Loucy (cell line): ENCODE measurements at regions not wholly inside any gene's neighbourhood (a gene's known extent, or its start where the extent isn't known, plus 50 kb on each side); places are given as distances from the start of the nearest gene placed in this dataset.

ENCODE experiments used
- H2AFZ ChIP-seq: fragments of 200-600 bp; sonication (generic); 2 replicates; pipeline ENCODE4 v1.6.0; 2016; ENCODE audit warnings: antibody characterized with exemption, mild to moderate bottlenecking, low read length, moderate library complexity
- H3F3A ChIP-seq: fragments of 200-600 bp; 2 replicates; pipeline ENCODE4 v1.6.0; 2016; ENCODE audit warnings: antibody characterized with exemption, low read depth, mild to moderate bottlenecking
- H3K27me3 ChIP-seq: fragments of 200-600 bp; sonication (generic); 2 replicates; pipeline ENCODE4 v1.6.1; 2014; ENCODE audit warnings: low read length, mild to moderate bottlenecking; ENCODE audit not compliant: insufficient read depth, poor library complexity, severe bottlenecking
- H3K36me3 ChIP-seq: fragments of 200-600 bp; sonication (generic); 2 replicates; pipeline ENCODE4 v1.6.1; 2016; ENCODE audit warnings: low read length; ENCODE audit not compliant: insufficient read depth
- H3K4me1 ChIP-seq: fragments of 200-600 bp; sonication (generic); 2 replicates; pipeline ENCODE4 v1.5.1; 2014; ENCODE audit warnings: low read length, mild to moderate bottlenecking; ENCODE audit not compliant: insufficient read depth, poor library complexity, severe bottlenecking
- H3K4me2 ChIP-seq: fragments of 200-600 bp; sonication (generic); 2 replicates; pipeline ENCODE4 v1.6.0; 2014; ENCODE audit warnings: antibody characterized with exemption, low read length, low read depth, mild to moderate bottlenecking; ENCODE audit not compliant: poor library complexity, severe bottlenecking
- H3K4me3 ChIP-seq: fragments of 200-600 bp; sonication (generic); 2 replicates; pipeline ENCODE4 v1.5.1; 2014; ENCODE audit warnings: low read length, mild to moderate bottlenecking, mixed read lengths; ENCODE audit not compliant: poor library complexity, severe bottlenecking
- H3K79me2 ChIP-seq: fragments of 200-600 bp; sonication (generic); 2 replicates; pipeline ENCODE4 v1.6.1; 2014; ENCODE audit warnings: low read length; ENCODE audit not compliant: insufficient read depth
- H3K9ac ChIP-seq: fragments of 200-600 bp; sonication (generic); 2 replicates; pipeline ENCODE4 v1.6.0; 2014; ENCODE audit warnings: mild to moderate bottlenecking, low read depth, low read length, moderate library complexity; ENCODE audit not compliant: poor library complexity, severe bottlenecking
- H3K9me2 ChIP-seq: fragments of 200-600 bp; sonication (generic); replicated peaks from 2 replicates; pipeline ENCODE4 v1.6.1; 2016; ENCODE audit warnings: low read depth, low read length, mixed read lengths
- H3K9me3 ChIP-seq: fragments of 200-600 bp; sonication (generic); 2 replicates; pipeline ENCODE4 v1.6.1; 2014; ENCODE audit warnings: mild to moderate bottlenecking, antibody characterized with exemption, low read length, low read depth; ENCODE audit not compliant: insufficient read depth
- H4K20me1 ChIP-seq: fragments of 200-600 bp; sonication (generic); 2 replicates; pipeline ENCODE4 v1.6.0; 2014; ENCODE audit warnings: antibody characterized with exemption, low read length, mild to moderate bottlenecking; ENCODE audit not compliant: insufficient read depth, poor library complexity, severe bottlenecking
- EZH2phosphoT487 ChIP-seq: fragments of 200-600 bp; IDR thresholded peaks from 2 replicates; pipeline ENCODE4 v1.6.1; 2018; ENCODE audit warnings: antibody characterized with exemption, mild to moderate bottlenecking, moderate library complexity, borderline replicate concordance
- TF ChIP-seq, protein P1 (sequence below): fragments of 200-600 bp; sonication (generic); conservative IDR thresholded peaks from 2 replicates; pipeline ENCODE4 v1.5.1; 2014; ENCODE audit warnings: mild to moderate bottlenecking, antibody characterized with exemption, low read length

DNA sequence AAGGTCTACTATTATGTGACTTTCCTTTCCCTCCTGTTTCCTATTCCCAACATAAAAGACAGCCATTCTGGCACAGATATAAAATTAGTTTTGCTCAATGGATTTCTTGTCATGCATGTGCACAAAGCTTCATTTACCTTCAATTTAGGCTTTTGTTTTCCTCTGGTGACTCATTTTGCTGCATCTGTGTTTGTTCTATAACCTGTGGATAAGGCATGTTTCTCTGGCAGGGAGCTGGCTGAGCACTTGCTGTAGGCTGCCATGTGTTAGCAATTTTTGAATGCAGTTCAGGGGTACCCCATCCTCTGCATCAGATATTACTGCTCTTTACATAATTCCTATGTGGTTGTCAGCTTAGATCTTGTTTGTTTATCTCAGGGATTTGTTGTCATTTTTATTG, 202.8 kb upstream of the GRID2 start:
- no peaks in the 10 kb centered on the region for H3K9me3 ChIP-seq
- no peaks in the 10 kb centered on the region for H3F3A ChIP-seq
- no peak overlapping the region for H2AFZ ChIP-seq
- H3K4me1 ChIP-seq: no peaks in the 10 kb centered on the region
- no peaks in the 10 kb centered on the region for H3K79me2 ChIP-seq
- no peaks in the 10 kb centered on the region for H4K20me1 ChIP-seq
- H3K27me3 ChIP-seq: no peaks in the 10 kb centered on the region
- no peaks in the 10 kb centered on the region for H3K36me3 ChIP-seq
- no peak overlapping the region for H3K4me2 ChIP-seq
- TF ChIP-seq, protein P1, sequence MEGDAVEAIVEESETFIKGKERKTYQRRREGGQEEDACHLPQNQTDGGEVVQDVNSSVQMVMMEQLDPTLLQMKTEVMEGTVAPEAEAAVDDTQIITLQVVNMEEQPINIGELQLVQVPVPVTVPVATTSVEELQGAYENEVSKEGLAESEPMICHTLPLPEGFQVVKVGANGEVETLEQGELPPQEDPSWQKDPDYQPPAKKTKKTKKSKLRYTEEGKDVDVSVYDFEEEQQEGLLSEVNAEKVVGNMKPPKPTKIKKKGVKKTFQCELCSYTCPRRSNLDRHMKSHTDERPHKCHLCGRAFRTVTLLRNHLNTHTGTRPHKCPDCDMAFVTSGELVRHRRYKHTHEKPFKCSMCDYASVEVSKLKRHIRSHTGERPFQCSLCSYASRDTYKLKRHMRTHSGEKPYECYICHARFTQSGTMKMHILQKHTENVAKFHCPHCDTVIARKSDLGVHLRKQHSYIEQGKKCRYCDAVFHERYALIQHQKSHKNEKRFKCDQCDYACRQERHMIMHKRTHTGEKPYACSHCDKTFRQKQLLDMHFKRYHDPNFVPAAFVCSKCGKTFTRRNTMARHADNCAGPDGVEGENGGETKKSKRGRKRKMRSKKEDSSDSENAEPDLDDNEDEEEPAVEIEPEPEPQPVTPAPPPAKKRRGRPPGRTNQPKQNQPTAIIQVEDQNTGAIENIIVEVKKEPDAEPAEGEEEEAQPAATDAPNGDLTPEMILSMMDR: no peak
- no peak for TF ChIP-seq EZH2phosphoT487
- H3K9me2 ChIP-seq: no peaks in the 10 kb centered on the region; the same call in 1 of the 2 replicates
- H3K4me3 ChIP-seq: no peak overlapping the region
- H3K9ac ChIP-seq: no peak overlapping the region

- Histone ChIP-seq H3F3A (no peaks in the 10 kb centered on the region), H4K20me1 (no peaks in the 10 kb centered on the region), H3K9me3 (no peaks in the 10 kb centered on the region), H3K4me2 (no peak overlapping the region), H3K9me2 (no peaks in the 10 kb centered on the region; the same call in 1 of the 2 replicates), H3K4me1 (no peaks in the 10 kb centered on the region), H3K4me3 (no peak overlapping the region), H3K79me2 (no peaks in the 10 kb centered on the region), H2AFZ (no peak overlapping the region), H3K36me3 (no peaks in the 10 kb centered on the region), H3K27me3 (no peaks in the 10 kb centered on the region), H3K9ac (no peak overlapping the region)
- no peak for TF ChIP-seq EZH2phosphoT487
- TF ChIP-seq, protein P1: no peak
These were observed 202.0 kb upstream of the GRID2 start for GRCh38 chr4:92101737-92102172.

DNA sequence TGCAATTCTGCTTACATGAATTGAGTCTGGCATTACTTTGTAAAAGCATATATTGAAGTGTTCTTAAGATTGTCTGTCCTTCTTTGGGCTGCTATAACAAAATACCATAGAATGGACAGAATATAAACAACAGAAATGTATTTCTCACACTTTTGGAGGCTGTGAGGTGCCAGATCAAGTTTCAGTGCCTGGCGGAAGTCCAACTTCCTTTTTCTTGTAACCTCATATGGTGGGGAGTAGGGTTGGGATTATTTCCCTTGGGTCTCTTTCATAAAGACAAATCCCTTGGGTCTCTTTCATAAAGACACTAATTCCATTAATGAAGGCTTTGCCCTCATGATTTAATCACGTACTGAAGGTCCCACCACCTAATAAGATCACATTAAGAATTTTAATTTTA, 199.3 kb upstream of the GRID2 start:
- Histone ChIP-seq H3K4me1 (no peaks in the 10 kb centered on the region), H3K4me2 (no peak overlapping the region), H3K9ac (no peak overlapping the region)

More for the DNA sequence above, 199.3 kb upstream of the GRID2 start:
- Histone ChIP-seq H3K36me3 (no peaks in the 10 kb centered on the region), H3K4me3 (no peak overlapping the region), H4K20me1 (no peaks in the 10 kb centered on the region), H3K79me2 (no peaks in the 10 kb centered on the region), H3K27me3 (no peaks in the 10 kb centered on the region), H2AFZ (no peak overlapping the region), H3K9me3 (no peaks in the 10 kb centered on the region), H3K9me2 (no peaks in the 10 kb centered on the region; the same call in 1 of the 2 replicates), H3F3A (no peaks in the 10 kb centered on the region)
- TF ChIP-seq EZH2phosphoT487: no peak
- TF ChIP-seq, protein P1: no peak
